ENCODE measurements at regions not wholly inside any gene's neighbourhood (a gene's known extent, or its start where the extent isn't known, plus 50 kb on each side); places are given as distances from the start of the nearest gene placed in this dataset.
A peak's percentile ranks its signal among the peaks of the same experiment; 100 is the strongest.

GRCh38 chr12:4056910-4057845 lies 184.0 kb upstream of the PARP11 start:
- DNase-seq (ENCODE audit: low read depth in 4 of 4, low spot score in 3 of 4) = no peak

GRCh38 chr12:4054630-4055029 lies 181.4 kb upstream of the PARP11 start:
- DNase-seq (ENCODE audit: low read depth in 4 of 4, low spot score in 3 of 4) = no peak

GRCh38 chr12:4052691-4053090 lies 179.5 kb upstream of the PARP11 start:
- no peak for DNase-seq (ENCODE audit: low read depth in 4 of 4, low spot score in 3 of 4)

GRCh38 chr12:4051596-4051995 lies 178.4 kb upstream of the PARP11 start:
- no peak for DNase-seq (ENCODE audit: low read depth in 4 of 4, low spot score in 3 of 4)

- DNase-seq (ENCODE audit: low read depth in 4 of 4, low spot score in 3 of 4) = no peak
Observed at GRCh38 chr12:4050340-4050739, 177.1 kb upstream of the PARP11 start.

- no peak for DNase-seq (ENCODE audit: low read depth in 4 of 4, low spot score in 3 of 4)
Observed at GRCh38 chr12:4049298-4050080, 176.3 kb upstream of the PARP11 start.

GRCh38 chr12:4047421-4047820 lies 174.2 kb upstream of the PARP11 start:
- DNase-seq (ENCODE audit: low read depth in 4 of 4, low spot score in 3 of 4) = no peak

- DNase-seq (ENCODE audit: low read depth in 4 of 4, low spot score in 3 of 4) = no peak
Observed at GRCh38 chr12:4046495-4046840, 173.3 kb upstream of the PARP11 start.

GRCh38 chr12:4045786-4046494 lies 172.7 kb upstream of the PARP11 start:
- DNase-seq (ENCODE audit: low read depth in 4 of 4, low spot score in 3 of 4) = no peak

- DNase-seq (ENCODE audit: low read depth in 4 of 4, low spot score in 3 of 4) = no peak
Observed at GRCh38 chr12:4044736-4045730, 171.8 kb upstream of the PARP11 start.

- no peak for DNase-seq (ENCODE audit: low read depth in 4 of 4, low spot score in 3 of 4)
Observed at GRCh38 chr12:4044101-4044500, 170.9 kb upstream of the PARP11 start.

GRCh38 chr12:4041187-4041885 lies 168.1 kb upstream of the PARP11 start:
- no peak for DNase-seq (ENCODE audit: low read depth in 4 of 4, low spot score in 3 of 4)

- DNase-seq (ENCODE audit: low read depth in 4 of 4, low spot score in 3 of 4) = no peak
Observed at GRCh38 chr12:4039931-4040330, 166.7 kb upstream of the PARP11 start.

- DNase-seq (ENCODE audit: low read depth in 4 of 4, low spot score in 3 of 4) = peak in 1 of 4 donors; percentile 45
Observed at GRCh38 chr12:4037747-4038312, 164.6 kb upstream of the PARP11 start.

- no peak for DNase-seq (ENCODE audit: low read depth in 4 of 4, low spot score in 3 of 4)
Observed at GRCh38 chr12:4036671-4037271, 163.6 kb upstream of the PARP11 start.

GRCh38 chr12:4034921-4035320 lies 161.7 kb upstream of the PARP11 start:
- peak in 3 of 4 donors; percentile 60 to 67 (median 62) for DNase-seq (ENCODE audit: low read depth in 4 of 4, low spot score in 3 of 4)

- DNase-seq (ENCODE audit: low read depth in 4 of 4, low spot score in 3 of 4) = no peak
Observed at GRCh38 chr12:4032924-4033615, 159.9 kb upstream of the PARP11 start.

- no peak for DNase-seq (ENCODE audit: low read depth in 4 of 4, low spot score in 3 of 4)
Observed at GRCh38 chr12:4031703-4032291, 158.6 kb upstream of the PARP11 start.

Data from right renal pelvis (tissue), 4 donors.